GM18498 (cell line): ENCODE measurements at regions not wholly inside any gene's neighbourhood (a gene's known extent, or its start where the extent isn't known, plus 50 kb on each side); places are given as distances from the start of the nearest gene placed in this dataset.
A peak's percentile ranks its signal among the peaks of the same experiment; 100 is the strongest.
"Not testable (repeated sequence)": the region's sequence is repeated elsewhere in the genome, so short reads cannot be mapped to it uniquely, and the experiment has no call there.

ENCODE experiments used
- ATAC-seq: cut with Tn5 transposase; IDR thresholded peaks from one replicate; pipeline ENCODE4 v1.9.1; 2021; ENCODE audit warnings: mild to moderate bottlenecking, moderate library complexity; ENCODE audit not compliant: unreplicated experiment

DNA sequence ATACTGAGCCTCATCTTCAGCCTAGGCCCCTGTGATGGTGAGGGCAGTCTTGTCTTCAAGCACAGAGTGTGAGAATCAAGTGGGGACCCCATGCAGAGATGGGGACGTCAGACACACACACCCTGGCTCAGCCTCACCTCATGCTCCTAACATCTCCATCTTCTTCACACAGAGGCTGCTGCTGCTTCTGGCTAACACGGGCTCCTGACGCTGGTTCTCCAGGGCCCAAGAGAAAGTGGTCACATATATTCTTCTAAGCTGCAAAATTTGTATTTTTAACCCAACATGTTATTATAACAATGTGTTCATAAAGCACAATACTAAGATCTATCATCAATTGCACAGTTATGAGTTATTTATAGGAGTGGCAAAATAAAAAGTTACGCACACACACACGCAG is 101.2 kb downstream of the VPREB1 start:
- ATAC-seq, result no peak

GRCh38 chr22:22346401-22347107 is 102.0 kb downstream of the VPREB1 start:
- no peak for ATAC-seq

- ATAC-seq, result no peak
Observed at GRCh38 chr22:22348127-22348814, 103.7 kb downstream of the VPREB1 start.

- ATAC-seq, result no peak
Observed at GRCh38 chr22:22348815-22349454, 104.3 kb downstream of the VPREB1 start.

DNA sequence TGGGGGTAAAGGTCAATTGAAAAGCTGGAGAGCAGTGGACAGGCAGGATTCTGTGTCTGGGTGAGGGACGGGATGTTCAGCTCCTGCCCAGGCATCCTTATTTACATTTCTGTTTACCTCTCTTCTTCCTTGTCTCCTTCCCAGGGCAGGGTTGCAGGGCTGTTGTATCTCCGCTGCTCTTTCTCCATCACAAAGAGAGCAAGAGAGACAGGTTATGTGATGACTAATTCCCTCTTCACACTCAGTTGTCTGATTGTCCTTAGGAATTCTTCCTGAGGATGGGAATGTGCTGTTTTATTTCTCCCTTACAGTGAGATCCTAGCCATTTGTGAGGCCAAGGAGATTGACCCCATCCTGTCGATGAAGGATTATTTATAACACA is 104.9 kb downstream of the VPREB1 start:
- no peak for ATAC-seq

DNA sequence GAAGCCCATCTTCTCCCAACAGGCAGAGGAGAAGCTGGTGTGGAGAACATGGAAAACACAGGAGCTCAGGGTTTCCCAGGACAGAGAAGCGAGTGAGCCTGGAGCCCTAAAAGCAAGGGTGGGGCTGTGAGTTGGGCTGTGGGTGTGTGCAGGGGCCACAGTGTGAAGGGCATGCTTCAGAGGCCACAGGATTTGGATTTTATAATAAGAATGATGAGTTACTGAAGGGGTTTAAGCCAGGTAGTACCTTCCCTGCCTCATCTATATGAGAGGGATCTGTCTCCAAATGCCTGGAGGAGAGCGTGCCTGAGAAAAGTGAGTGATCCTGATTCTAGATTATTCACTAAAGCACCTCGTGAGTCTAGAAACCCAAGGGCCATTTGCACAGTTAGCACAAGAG is 106.8 kb downstream of the VPREB1 start:
- no peak for ATAC-seq

GRCh38 chr22:22352371-22352999 is 107.9 kb downstream of the VPREB1 start:
- no peak for ATAC-seq

GRCh38 chr22:22355096-22355834 is 110.7 kb downstream of the VPREB1 start:
- no peak for ATAC-seq

DNA sequence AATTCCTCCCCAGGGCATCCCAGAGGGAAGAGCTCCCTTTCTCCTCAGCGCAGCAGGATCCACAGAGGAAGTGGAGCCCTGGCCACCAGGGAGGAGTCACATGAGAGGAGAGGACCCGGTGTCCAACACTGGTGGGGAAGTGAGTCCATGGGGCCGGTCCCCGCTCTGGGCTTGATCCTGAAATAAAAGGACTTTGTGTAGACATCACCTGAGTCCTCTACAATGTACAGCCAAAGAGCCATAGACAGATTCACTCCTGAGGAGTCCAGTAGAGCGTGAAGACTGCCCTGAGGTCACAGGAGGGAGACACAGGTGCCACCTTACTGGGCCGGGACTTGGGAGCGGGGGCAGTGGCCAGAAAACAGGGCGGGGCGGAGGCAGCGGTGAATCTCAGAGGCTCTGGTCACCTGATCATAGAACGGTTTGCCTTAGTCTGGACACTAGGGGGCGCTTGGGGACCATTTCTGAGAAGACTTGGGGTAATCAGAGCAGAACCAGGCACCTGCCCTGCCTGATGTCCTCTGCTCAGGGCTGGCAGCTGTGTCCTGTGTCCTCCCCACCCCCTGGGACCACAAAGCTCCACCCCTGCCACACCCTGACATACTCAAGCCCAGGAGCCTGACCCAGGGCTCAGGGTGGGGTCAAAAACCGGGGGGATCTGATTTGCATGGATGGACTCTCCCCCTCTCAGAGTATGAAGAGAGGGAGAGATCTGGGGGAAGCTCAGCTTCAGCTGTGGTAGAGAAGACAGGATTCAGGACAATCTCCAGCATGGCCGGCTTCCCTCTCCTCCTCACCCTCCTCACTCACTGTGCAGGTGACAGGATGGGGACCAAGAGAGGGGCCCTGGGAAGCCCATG is 112.7 kb downstream of the VPREB1 start:
- peak; percentile 76 for ATAC-seq

GRCh38 chr22:22358152-22358551 is 113.6 kb downstream of the VPREB1 start:
- no peak for ATAC-seq

GRCh38 chr22:22358686-22359085 is 114.1 kb downstream of the VPREB1 start:
- ATAC-seq, result no peak

DNA sequence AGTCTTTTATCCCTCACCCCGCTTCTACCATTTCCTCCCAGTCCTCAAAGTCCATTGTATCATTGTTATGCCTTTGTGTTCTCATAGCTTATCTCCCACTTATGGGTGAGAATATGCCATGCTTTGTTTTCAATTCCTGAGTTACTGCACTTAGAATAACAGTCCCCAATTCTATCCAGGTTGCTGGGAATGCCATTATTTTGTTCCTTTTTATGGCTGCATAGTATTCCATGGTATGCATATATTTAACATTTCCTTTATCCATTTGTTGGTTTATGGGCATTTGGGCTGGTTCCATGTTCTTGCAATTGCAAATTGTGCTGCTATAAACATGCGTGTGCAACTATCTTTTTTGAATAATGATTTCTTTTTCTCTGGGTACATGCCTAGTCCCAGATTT is 114.9 kb downstream of the VPREB1 start:
- no peak for ATAC-seq

GRCh38 chr22:22360014-22360413 is 115.4 kb downstream of the VPREB1 start:
- ATAC-seq, result no peak

- no peak for ATAC-seq
Observed at GRCh38 chr22:22362311-22362710, 117.7 kb downstream of the VPREB1 start.

GRCh38 chr22:22362936-22363335 is 118.3 kb downstream of the VPREB1 start:
- ATAC-seq, result no peak

- no peak for ATAC-seq
Observed at GRCh38 chr22:22364207-22364606, 119.6 kb downstream of the VPREB1 start.

- ATAC-seq, result no peak
Observed at GRCh38 chr22:22366537-22366936, 122.0 kb downstream of the VPREB1 start.

GRCh38 chr22:22368516-22368915 is 123.9 kb downstream of the VPREB1 start:
- ATAC-seq, result no peak

GRCh38 chr22:22369219-22369963 is 124.8 kb downstream of the VPREB1 start:
- not testable (repeated sequence) for ATAC-seq

GRCh38 chr22:22369964-22370270 is 125.3 kb downstream of the VPREB1 start:
- ATAC-seq, result no peak
